ENCODE measurements at regions not wholly inside any gene's neighbourhood (a gene's known extent, or its start where the extent isn't known, plus 50 kb on each side); places are given as distances from the start of the nearest gene placed in this dataset.

DNA sequence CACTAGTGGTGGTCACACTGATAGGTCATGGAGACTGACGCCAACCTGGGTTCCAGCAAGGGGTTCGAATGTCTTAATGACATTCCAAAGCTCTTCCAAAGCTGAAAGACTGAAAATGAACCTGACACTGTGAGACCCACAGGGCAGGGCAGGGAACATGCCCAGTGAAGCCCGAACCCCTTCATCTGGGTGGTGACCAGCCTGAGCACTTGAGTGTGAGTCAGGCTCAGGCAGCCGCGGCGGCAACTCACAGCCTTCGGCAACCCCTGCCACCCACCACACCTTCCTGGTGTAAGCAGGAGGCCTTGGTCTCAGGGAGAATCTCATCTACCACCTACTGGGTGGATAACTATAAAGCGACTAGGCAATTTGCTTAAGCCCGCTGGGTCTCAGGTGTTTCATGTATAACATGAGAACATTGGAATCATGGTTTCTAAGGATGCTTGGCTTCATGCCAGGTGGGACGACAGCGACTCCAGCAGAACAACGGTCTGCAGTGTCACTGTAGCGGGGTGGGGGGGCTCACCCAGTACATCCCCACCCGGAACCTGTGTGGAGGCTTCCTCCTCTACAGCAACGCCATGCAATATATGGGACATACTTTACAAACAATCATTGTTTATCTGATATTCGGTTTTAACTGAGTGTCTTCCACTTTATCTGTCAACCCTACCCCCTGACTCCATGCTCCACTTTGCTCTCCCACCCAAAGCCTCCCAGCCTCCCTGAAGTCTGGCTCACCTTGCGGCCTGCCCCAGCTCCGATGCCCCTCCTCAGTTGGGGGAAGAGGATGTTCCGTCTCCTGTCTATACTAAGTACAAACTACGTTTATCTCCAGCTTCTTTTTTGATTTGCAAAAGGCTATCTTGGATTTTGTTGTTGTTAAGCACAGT lies 125.0 kb upstream of the MEF2A start:
- Histone ChIP-seq H3K9ac (ENCODE audit: low read length) (no peak overlapping the region), H3K27ac (ENCODE audit: low read length) (no peak overlapping the region), H3K36me3 (ENCODE audit: control insufficient read depth, low read depth, low read length) (no peaks in the 10 kb centered on the region), H3K9me3 (ENCODE audit: control insufficient read depth, low read depth, low read length) (no peaks in the 10 kb centered on the region), H3K4me1 (ENCODE audit: control insufficient read depth, low read depth, low read length) (peaks cover 13% of the 10 kb centered on the region), H3K4me3 (ENCODE audit: low read length) (no peak overlapping the region), H3K27me3 (ENCODE audit: control insufficient read depth, insufficient read depth, low read length) (no peaks in the 10 kb centered on the region)

DNA sequence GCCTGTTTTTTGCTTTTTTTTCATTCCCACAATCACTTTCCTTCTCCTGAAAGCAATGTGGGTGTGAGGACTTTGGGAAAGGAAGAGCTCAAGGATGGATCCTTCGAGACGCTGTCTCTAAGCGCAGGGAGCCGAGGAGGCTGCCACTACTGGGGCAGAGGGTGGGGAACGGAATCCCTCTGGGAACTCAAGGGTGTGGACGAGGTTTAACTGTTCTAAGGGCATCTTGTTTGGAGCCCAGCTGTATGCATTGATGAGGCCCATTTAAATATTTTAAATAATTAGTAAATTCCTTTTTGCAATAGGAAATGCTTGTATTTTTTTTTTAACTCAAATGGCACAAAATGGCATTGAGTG lies 124.4 kb upstream of the MEF2A start:
- no peak overlapping the region for H3K27ac ChIP-seq (ENCODE audit: low read length)

DNA sequence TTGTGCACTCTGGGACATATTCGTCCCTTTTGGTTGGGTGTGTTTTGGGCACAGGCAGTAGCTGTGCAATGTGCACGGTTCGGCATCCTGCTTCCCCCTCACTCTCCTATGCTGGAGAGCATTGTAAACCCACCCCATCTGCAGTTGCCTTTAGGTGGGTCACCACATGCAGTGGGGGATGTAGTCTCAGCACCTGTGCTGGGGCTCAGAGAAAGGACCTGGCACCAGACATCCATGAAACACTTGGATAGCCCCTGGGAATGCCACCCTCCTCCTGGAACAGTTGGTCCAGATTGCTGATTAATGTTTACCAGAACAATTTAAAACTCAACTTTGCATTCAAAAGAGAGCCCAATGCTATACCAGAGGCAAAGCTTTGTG lies 123.9 kb upstream of the MEF2A start:
- H3K9me3 ChIP-seq (ENCODE audit: control insufficient read depth, low read depth, low read length): no peaks in the 10 kb centered on the region
- peaks cover 13% of the 10 kb centered on the region for H3K4me1 ChIP-seq (ENCODE audit: control insufficient read depth, low read depth, low read length)
- no peaks in the 10 kb centered on the region for H3K27me3 ChIP-seq (ENCODE audit: control insufficient read depth, insufficient read depth, low read length)
- H3K27ac ChIP-seq (ENCODE audit: low read length): no peak overlapping the region
- H3K9ac ChIP-seq (ENCODE audit: low read length): no peak overlapping the region
- H3K4me3 ChIP-seq (ENCODE audit: low read length): no peak overlapping the region
- no peaks in the 10 kb centered on the region for H3K36me3 ChIP-seq (ENCODE audit: control insufficient read depth, low read depth, low read length)

More for the DNA sequence above, 124.4 kb upstream of the MEF2A start:
- Histone ChIP-seq H3K4me3 (ENCODE audit: low read length) (no peak overlapping the region), H3K9me3 (ENCODE audit: control insufficient read depth, low read depth, low read length) (no peaks in the 10 kb centered on the region), H3K4me1 (ENCODE audit: control insufficient read depth, low read depth, low read length) (peaks cover 13% of the 10 kb centered on the region), H3K36me3 (ENCODE audit: control insufficient read depth, low read depth, low read length) (no peaks in the 10 kb centered on the region), H3K9ac (ENCODE audit: low read length) (no peak overlapping the region), H3K27me3 (ENCODE audit: control insufficient read depth, insufficient read depth, low read length) (no peaks in the 10 kb centered on the region)

DNA sequence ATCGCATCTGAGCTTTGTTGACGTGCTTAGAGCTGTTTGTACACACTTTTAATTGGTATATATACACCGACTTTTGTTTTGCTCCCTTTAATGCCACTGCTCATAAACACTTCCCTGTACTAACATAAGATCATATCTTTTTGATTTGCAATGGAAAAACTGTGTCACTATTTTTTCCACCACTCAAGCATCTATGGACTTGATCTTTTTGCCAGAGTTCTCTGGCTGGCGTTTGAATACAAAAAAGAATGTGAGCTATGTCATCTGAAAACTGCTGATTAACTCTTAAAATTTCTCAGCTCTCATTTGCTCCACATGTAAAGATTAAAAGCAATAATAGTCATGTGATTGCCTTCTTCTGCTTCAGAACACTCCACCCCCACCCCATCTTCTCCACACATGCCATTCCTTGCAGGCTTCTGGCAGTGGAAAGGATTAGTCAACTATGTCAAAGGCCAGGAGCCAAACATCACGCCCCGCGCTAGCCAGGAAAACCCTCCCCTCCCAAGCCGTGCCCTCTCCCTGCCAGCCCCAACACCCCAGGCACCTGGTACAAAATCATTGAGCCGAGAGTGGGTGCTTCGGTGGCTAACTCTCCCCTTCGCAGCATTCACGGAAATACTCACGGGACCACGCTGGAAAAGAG lies 123.4 kb upstream of the MEF2A start:
- Histone ChIP-seq H3K9me3 (ENCODE audit: control insufficient read depth, low read depth, low read length) (no peaks in the 10 kb centered on the region), H3K4me3 (ENCODE audit: low read length) (no peak overlapping the region), H3K4me1 (ENCODE audit: control insufficient read depth, low read depth, low read length) (peaks cover 13% of the 10 kb centered on the region), H3K27me3 (ENCODE audit: control insufficient read depth, insufficient read depth, low read length) (no peaks in the 10 kb centered on the region), H3K9ac (ENCODE audit: low read length) (no peak overlapping the region), H3K36me3 (ENCODE audit: control insufficient read depth, low read depth, low read length) (no peaks in the 10 kb centered on the region), H3K27ac (ENCODE audit: low read length) (no peak overlapping the region)

DNA sequence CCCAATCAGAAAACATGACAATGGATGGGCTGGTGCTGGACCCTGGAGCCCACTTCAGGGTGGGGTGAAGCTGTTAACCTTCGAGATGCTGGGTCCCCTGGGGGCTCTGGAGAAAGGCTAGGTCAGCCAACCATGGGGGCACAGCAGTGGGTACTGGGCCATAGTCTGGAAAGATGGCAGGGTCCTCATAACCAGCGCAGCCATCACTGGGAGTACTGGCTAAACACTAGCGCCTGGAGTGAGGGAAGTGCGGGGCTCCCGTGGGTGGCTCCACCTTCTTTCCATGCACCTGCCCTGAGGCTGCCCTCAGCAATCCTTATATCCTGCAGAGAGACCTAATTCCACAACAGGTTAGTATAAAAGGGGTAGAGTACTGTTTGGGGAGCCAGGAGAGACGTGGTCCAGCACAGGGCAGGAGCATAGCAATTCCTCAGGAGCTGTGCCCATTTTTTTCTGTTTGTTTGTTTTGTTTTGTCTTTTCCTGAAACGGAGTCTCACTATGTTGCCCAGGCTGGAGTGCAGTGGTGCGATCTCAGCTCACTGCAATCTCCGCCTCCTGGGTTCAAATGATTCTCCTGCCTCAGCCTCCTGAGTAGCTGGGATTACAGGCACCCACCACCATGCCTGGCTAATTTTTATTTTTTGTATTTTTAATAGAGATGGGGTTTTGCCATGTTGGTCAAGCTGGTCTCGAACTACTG lies 122.6 kb upstream of the MEF2A start:
- Histone ChIP-seq H3K4me3 (ENCODE audit: low read length) (no peak overlapping the region), H3K27me3 (ENCODE audit: control insufficient read depth, insufficient read depth, low read length) (no peaks in the 10 kb centered on the region), H3K9ac (ENCODE audit: low read length) (no peak overlapping the region), H3K36me3 (ENCODE audit: control insufficient read depth, low read depth, low read length) (no peaks in the 10 kb centered on the region), H3K4me1 (ENCODE audit: control insufficient read depth, low read depth, low read length) (peaks cover 11% of the 10 kb centered on the region), H3K27ac (ENCODE audit: low read length) (no peak overlapping the region), H3K9me3 (ENCODE audit: control insufficient read depth, low read depth, low read length) (no peaks in the 10 kb centered on the region)

DNA sequence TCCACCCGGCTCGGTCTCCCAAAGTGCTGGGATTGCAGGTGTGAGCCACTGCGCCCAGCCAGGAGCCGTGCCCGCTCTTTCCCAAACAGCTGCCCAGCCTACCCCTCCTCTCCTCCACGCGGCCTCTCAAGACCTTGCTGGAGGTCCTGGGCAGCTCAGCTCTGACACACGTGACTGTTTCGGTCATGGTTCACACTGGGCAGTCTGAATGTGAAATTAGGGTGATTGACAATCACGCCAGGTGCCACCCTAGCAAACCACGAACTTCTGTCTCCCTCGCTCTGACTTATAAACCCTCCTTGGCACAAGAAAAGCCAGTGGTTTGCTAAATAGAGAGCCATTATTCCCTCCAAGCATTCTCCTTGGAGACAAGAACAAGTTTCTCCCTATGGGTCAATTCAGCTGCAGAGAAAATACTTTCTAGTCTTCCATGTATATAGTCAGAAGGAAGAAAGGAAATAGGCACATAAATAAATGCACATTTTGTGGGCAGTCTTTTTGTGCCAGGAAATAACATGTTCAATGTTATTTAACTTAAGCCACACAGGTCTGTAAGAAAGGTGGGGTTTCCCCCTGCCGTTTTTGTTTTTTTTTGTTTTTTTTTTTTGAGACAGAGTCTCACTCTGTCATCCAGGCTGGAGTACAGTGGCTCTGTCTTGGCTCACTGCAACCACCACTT lies 121.9 kb upstream of the MEF2A start:
- peaks cover 4% of the 10 kb centered on the region for H3K4me1 ChIP-seq (ENCODE audit: control insufficient read depth, low read depth, low read length)
- H3K4me3 ChIP-seq (ENCODE audit: low read length): no peak overlapping the region
- no peak overlapping the region for H3K9ac ChIP-seq (ENCODE audit: low read length)
- no peaks in the 10 kb centered on the region for H3K27me3 ChIP-seq (ENCODE audit: control insufficient read depth, insufficient read depth, low read length)
- H3K9me3 ChIP-seq (ENCODE audit: control insufficient read depth, low read depth, low read length): no peaks in the 10 kb centered on the region
- no peak overlapping the region for H3K27ac ChIP-seq (ENCODE audit: low read length)
- H3K36me3 ChIP-seq (ENCODE audit: control insufficient read depth, low read depth, low read length): no peaks in the 10 kb centered on the region

DNA sequence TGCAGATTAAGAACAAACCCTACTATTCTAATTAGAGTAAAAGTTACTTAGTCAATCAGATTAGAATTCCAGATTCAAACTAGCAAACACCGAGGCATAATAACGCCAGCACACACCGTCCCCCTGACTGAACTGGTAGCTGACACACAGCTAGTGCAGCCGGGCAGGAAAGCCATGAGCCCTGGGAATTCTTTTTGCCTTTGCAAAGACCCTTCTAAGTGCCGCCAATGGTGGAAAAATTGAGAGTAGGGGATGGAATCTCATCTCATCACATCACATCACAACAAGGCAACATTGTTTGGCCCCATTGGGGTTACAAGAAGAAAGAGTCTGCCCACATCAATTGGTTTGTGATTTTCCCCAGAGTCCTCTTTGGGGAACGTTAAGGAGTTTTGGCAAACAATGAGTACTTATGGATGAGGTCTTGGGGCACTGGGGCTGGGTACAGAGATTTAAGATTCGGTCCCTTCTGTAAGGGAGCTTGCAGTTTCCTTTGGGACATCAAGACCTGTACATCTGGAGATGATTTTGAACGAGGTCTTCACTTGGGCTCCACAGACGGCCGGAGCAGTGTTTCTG lies 120.4 kb upstream of the MEF2A start:
- Histone ChIP-seq H3K36me3 (ENCODE audit: control insufficient read depth, low read depth, low read length) (no peaks in the 10 kb centered on the region), H3K27me3 (ENCODE audit: control insufficient read depth, insufficient read depth, low read length) (no peaks in the 10 kb centered on the region), H3K9me3 (ENCODE audit: control insufficient read depth, low read depth, low read length) (no peaks in the 10 kb centered on the region), H3K27ac (ENCODE audit: low read length) (no peak overlapping the region), H3K4me3 (ENCODE audit: low read length) (no peak overlapping the region), H3K9ac (ENCODE audit: low read length) (no peak overlapping the region), H3K4me1 (ENCODE audit: control insufficient read depth, low read depth, low read length) (peaks cover 3% of the 10 kb centered on the region)

DNA sequence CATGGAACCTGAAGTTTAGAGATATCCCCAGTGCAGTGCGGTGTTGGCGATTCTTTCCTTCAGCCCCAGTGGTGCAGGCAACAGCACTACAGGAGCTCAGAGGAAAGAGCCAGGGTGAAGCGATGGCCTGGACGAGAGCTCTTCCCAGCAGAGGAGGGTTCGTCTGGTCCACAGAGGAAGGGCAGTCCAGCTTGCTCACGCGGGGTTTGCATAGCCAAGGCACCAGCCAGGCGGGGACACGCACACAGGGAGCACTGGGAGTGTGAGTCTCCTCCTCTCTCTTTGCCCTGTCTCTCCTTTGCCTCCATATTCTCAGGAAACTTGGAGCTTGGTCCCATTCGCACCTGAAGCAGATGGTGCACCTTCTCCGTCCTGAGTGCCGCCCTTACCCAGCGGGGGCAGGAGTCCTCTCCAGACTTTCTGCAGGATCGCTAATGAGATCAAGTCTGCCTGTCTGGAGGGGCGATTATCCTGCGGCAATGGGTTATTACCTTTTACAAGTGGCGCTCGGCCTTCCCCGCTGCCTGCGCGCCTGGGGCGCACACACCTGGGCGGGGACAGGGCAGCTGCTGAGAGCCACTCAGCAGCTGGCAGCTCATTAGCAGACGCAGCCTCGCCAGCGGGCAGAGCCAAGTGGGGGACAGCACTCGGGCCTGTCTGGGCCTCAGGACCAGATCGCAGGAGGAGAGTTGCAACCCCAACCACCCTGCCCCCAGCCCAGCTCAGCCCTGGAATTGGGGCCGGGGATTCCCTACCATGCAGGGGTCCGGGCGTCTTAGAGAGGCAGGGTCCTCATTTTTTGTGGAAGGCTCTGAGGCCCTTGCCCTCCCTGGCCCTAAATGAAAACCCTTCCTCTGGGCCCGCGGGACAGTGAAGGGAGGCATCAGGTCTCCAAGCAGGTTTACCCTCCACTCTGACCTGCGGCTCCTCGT lies 119.0 kb upstream of the MEF2A start:
- no peaks in the 10 kb centered on the region for H3K9me3 ChIP-seq (ENCODE audit: control insufficient read depth, low read depth, low read length)
- H3K27ac ChIP-seq (ENCODE audit: low read length): no peak overlapping the region
- H3K4me1 ChIP-seq (ENCODE audit: control insufficient read depth, low read depth, low read length): peaks cover 3% of the 10 kb centered on the region
- no peak overlapping the region for H3K4me3 ChIP-seq (ENCODE audit: low read length)
- H3K9ac ChIP-seq (ENCODE audit: low read length): no peak overlapping the region
- no peaks in the 10 kb centered on the region for H3K36me3 ChIP-seq (ENCODE audit: control insufficient read depth, low read depth, low read length)
- no peaks in the 10 kb centered on the region for H3K27me3 ChIP-seq (ENCODE audit: control insufficient read depth, insufficient read depth, low read length)

DNA sequence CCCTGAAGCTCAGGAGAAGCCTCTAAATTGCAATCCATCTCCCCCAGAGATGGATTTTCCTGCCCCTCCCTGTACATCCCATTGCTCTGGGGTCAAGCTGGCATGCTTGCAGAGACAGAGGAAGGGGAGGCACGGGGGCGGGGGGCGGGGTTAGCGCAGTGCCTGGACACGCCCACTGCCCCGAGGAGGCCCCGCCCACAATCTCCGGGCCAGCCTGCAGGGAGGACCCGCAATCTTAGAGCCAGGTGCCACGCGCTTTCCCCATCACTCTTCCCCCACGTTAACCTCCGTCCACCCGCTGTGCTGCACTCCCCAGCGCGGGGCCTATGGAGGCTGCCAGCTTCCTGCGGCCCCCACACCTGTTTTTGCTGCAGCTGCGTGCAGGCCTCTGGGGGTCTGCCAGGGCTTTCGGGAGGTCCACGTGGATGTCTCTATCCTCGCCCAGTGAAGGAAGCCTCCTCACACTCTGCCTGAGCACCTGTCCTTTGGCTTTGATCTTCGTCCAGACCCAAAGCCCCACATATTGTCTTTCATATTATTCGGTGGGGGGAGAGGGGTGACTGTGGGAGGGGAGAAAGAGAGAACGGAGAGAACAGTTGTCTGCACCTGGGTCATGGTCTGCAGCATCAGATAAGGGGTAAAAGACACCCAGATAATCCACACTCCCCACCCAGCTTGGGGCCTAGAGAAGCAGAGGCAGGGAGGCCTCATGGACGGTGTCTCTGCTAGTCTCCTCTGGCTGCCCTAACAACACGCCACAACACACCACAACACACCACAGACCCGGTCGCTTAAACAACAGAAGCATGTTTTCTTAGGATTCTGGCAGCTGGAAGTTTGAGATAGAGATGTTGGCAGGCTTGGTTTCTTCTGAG lies 118.0 kb upstream of the MEF2A start:
- Histone ChIP-seq H3K27ac (ENCODE audit: low read length) (no peak overlapping the region), H3K27me3 (ENCODE audit: control insufficient read depth, insufficient read depth, low read length) (no peaks in the 10 kb centered on the region), H3K4me1 (ENCODE audit: control insufficient read depth, low read depth, low read length) (peaks cover 3% of the 10 kb centered on the region), H3K9ac (ENCODE audit: low read length) (no peak overlapping the region), H3K9me3 (ENCODE audit: control insufficient read depth, low read depth, low read length) (no peaks in the 10 kb centered on the region), H3K4me3 (ENCODE audit: low read length) (no peak overlapping the region), H3K36me3 (ENCODE audit: control insufficient read depth, low read depth, low read length) (no peaks in the 10 kb centered on the region)

DNA sequence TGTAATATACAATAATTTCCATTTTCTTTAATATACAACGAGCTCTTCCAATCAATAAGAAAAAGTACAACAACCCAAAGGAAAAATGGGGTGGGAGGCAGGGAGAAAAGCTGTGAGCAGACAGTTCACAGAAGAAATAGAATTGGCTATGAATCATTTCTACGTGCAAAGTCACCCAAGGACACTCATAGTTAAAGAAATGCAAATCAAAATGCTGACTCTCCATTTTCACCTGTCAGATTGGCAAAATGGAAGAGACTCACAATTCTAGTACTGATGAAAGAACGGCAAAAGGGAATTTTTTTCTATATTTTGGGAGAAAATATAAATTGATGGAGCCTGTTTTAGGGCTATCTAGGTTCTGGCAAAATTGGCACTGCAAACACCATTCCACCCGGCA lies 116.3 kb upstream of the MEF2A start:
- no peak overlapping the region for H3K27ac ChIP-seq (ENCODE audit: low read length)
- H3K9ac ChIP-seq (ENCODE audit: low read length): no peak overlapping the region
- no peaks in the 10 kb centered on the region for H3K9me3 ChIP-seq (ENCODE audit: control insufficient read depth, low read depth, low read length)
- H3K27me3 ChIP-seq (ENCODE audit: control insufficient read depth, insufficient read depth, low read length): no peaks in the 10 kb centered on the region
- H3K4me1 ChIP-seq (ENCODE audit: control insufficient read depth, low read depth, low read length): peaks cover 3% of the 10 kb centered on the region
- no peaks in the 10 kb centered on the region for H3K36me3 ChIP-seq (ENCODE audit: control insufficient read depth, low read depth, low read length)
- no peak overlapping the region for H3K4me3 ChIP-seq (ENCODE audit: low read length)

Data from iPS-18a (cell line).